ENCODE measurements at regions not wholly inside any gene's neighbourhood (a gene's known extent, or its start where the extent isn't known, plus 50 kb on each side); places are given as distances from the start of the nearest gene placed in this dataset.

- TF ChIP-seq YY1 (IDR thresholded peaks at IDR 0.05; ENCODE audit: low read depth) (no peak), REST (IDR thresholded peaks at IDR 0.05; ENCODE audit: low read depth) (no peak), TCF12 (IDR thresholded peaks at IDR 0.05; ENCODE audit: low read depth) (no peak), CREB1 (IDR thresholded peaks at IDR 0.05; ENCODE audit: low read depth) (no peak)
Observed at GRCh38 chr16:51357839-51358238, 206.8 kb upstream of the SALL1 start.
